Small intestine (tissue), 7 donors: ENCODE measurements at regions not wholly inside any gene's neighbourhood (a gene's known extent, or its start where the extent isn't known, plus 50 kb on each side); places are given as distances from the start of the nearest gene placed in this dataset.
A peak's percentile ranks its signal among the peaks of the same experiment; 100 is the strongest.

Experiments
- DNase-seq, 2 donors: peaks; one replicate each; pipeline versions ENCODE4 v3.0.0 to v3.0.0-alpha.2; 2013
- FAIRE-seq: peaks from 2 replicates; lab custom pipeline; 2012; peaks lifted over from hg19 to GRCh38; lab: Jason Lieb, UNC
- H3K27ac ChIP-seq, 3 donors: one replicate each; pipeline ENCODE4 v1.5.1; 2013; ENCODE audit warnings: low read length in 2 of 3, mild to moderate bottlenecking in 2 of 3, control low read depth in 1 of 3, inconsistent platforms in 1 of 3, low read depth in 1 of 3, moderate library complexity in 1 of 3
- H3K27me3 ChIP-seq, 3 donors: one replicate each; pipeline ENCODE4 v1.6.1; 2013; ENCODE audit warnings: low read length in 3 of 3, inconsistent platforms in 1 of 3; ENCODE audit not compliant: control insufficient read depth in 3 of 3, insufficient read depth in 3 of 3
- H3K36me3 ChIP-seq, 3 donors: one replicate each; pipeline ENCODE4 v1.6.1; 2013; ENCODE audit warnings: low read length in 3 of 3, inconsistent platforms in 1 of 3, low read depth in 1 of 3, mild to moderate bottlenecking in 1 of 3, moderate library complexity in 1 of 3; ENCODE audit not compliant: control insufficient read depth in 3 of 3, insufficient read depth in 2 of 3
- H3K4me1 ChIP-seq, 3 donors: one replicate each; pipeline ENCODE4 v1.6.1; 2013; ENCODE audit warnings: low read length in 2 of 3, inconsistent platforms in 1 of 3, low read depth in 1 of 3, mild to moderate bottlenecking in 1 of 3, moderate library complexity in 1 of 3; ENCODE audit not compliant: control insufficient read depth in 3 of 3, insufficient read depth in 2 of 3
- H3K4me3 ChIP-seq, 3 donors: one replicate each; pipeline ENCODE4 v1.5.1; 2013; ENCODE audit warnings: low read length in 3 of 3, control low read depth in 1 of 3, inconsistent platforms in 1 of 3, low read depth in 1 of 3, mild to moderate bottlenecking in 1 of 3, moderate library complexity in 1 of 3
- H3K9me3 ChIP-seq, 2 donors: one replicate each; pipeline ENCODE4 v1.6.1; 2013; ENCODE audit warnings: low read depth in 1 of 2, low read length in 1 of 2; ENCODE audit not compliant: control insufficient read depth in 2 of 2, insufficient read depth in 1 of 2
- WGBS, 3 donors: extraction: QIAGEN DNeasy Blood & Tissue Kit; methylation state at CpG; one replicate each; pipeline ENCODE4 v1.1.7; 2013; 5-methylcytosine and 5-hydroxymethylcytosine counted together
- donor health status: healthy with polysubstance abuse.
- donor health status: control.
- donor health status: control.
- donor health status: Bipolar disorder and iron deficiency.
- donor health status: healthy.

DNA sequence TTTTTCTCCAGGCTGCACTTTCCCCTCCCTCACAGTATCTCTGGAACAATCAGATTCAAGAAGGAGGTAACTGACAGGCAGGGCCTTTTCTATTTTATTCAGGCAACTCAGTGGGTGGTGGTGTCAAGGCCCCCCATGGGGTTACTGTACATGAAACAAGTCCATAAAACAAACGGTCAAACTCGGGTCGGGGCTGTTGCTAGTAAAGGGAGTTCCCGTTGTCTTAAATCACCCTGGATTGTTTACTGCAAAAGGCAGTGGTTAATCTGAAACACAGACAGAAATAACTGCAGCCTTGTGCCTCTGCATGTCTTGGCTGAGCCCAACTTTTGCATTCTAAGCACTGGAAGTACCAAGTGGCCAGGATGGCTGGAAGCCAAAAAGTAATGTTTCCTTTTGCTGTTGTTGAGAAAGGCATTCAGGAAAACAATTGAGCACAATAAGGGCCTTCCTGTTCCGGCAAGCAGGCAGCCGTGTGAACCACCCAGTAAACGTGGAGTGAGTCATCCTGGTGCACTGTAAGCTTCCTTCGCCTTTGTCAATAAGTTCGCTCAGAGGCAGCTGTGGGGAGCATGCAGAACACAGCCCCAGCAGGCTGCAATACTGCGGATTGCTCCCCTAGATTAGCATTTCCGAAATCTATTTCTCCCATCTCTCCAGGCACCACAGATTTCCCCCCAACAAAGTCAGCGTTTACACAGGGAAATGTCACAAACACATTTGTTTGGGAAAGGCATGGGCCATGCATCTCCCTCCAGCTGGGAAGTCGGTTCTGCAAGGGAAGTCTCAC lies 149.6 kb downstream of the IRS1 start:
- Histone ChIP-seq H3K27ac (peak overlapping the region; percentile 50 to 86 (median 57)), H3K9me3 (peaks cover 0 to 13% of the 10 kb centered on the region in 2 donors), H3K27me3 (no peaks in the 10 kb centered on the region), H3K36me3 (no peaks in the 10 kb centered on the region), H3K4me1 (peaks cover 0 to 26% (median 6%) of the 10 kb centered on the region in 3 donors), H3K4me3 (no peak overlapping the region)
- DNase-seq (peak; percentile 73 to 92), FAIRE-seq (no peak)
- 4 to 11% (median 8%) methylated on average over 13 of the region's 13 CpGs for WGBS, 3 donors

DNA sequence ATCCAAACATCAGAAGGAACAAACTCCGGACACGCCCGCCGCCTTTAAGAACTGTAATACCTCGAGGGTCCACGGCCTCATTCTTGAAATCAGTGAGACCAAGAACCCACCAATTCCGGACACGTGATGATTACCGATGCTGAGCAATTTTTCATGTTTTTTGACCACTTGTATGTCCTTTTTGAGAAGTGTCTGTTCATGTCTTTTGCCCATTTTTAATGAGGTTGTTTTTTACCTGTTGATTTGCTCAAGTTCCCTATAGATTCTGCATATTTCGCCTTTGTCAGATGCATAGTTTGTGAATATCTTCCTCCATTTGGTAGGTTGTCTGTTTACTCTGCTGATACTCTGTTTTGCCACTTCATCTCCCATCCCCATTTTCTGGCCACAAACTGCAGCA lies 150.4 kb downstream of the IRS1 start:
- FAIRE-seq (no peak), DNase-seq (no peak)
- 97 to 99% (median 97%) methylated on average over 10 of the region's 10 CpGs for WGBS, 3 donors
- no peaks in the 10 kb centered on the region for H3K36me3 ChIP-seq
- H3K27ac ChIP-seq = peak overlapping the region in 1 of 3 donors; percentile 86
- peaks cover 0 to 13% of the 10 kb centered on the region in 2 donors for H3K9me3 ChIP-seq
- H3K27me3 ChIP-seq = no peaks in the 10 kb centered on the region
- no peak overlapping the region for H3K4me3 ChIP-seq
- H3K4me1 ChIP-seq = peaks cover 0 to 26% (median 6%) of the 10 kb centered on the region in 3 donors

DNA sequence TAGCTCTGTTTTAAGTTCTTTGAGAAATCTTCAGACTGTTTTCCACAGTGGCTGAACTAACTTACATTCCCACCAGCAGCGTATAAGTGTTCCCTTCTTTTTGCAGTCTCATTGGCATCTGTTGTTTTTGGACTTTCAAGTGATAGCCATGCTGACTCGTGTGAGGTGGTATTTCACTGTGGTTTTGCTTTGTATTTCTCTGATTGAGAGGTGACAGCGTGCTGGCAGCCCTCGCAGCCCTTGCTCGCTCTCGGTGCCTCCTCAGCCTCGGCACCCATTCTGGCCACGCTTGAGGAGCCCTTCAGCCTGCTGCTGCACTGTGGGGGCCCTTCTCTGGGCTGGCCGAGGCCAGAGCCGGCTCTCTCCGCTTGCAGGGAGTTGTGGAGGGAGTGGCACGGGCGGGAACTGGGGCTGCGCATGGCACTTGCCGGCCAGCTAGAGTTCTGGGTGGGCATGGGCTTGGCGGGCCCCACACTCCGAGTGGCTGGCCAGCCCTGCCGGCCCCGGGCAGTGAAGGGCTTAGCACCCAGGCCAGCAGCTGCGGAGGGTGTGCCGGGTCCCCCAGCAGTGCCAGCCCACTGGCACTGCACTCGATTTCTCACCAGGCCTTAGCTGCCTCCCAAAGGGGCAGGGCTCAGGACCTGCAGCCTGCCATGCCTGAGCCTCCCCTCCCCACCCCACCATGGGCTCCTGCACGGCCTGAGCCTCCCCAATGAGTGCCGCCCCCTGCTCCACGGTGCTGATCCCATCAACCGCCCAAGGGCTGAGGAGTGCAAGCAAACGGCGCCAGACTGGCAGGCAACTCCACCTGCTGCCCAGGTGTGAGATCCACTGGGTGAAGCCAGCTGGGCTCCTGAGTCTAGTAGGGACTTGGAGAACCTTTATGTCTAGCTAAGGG lies 151.8 kb downstream of the IRS1 start:
- Histone ChIP-seq H3K27ac (no peak overlapping the region), H3K27me3 (no peaks in the 10 kb centered on the region), H3K36me3 (no peaks in the 10 kb centered on the region), H3K4me1 (peaks cover 0 to 23% (median 6%) of the 10 kb centered on the region in 3 donors), H3K9me3 (peaks cover 0 to 13% of the 10 kb centered on the region in 2 donors), H3K4me3 (no peak overlapping the region)
- FAIRE-seq (no peak), DNase-seq (no peak)
- WGBS, 3 donors = 81 to 90% (median 84%) methylated on average over 27 to 28 of the region's 28 CpGs

- Histone ChIP-seq H3K36me3 (no peaks in the 10 kb centered on the region), H3K27me3 (no peaks in the 10 kb centered on the region), H3K27ac (no peak overlapping the region), H3K4me1 (peaks cover 0 to under 1% (median 0%) of the 10 kb centered on the region in 3 donors), H3K9me3 (peaks cover 0 to 17% of the 10 kb centered on the region in 2 donors), H3K4me3 (no peak overlapping the region)
- 48 to 80% (median 74%) methylated on average over 6 of the region's 6 CpGs for WGBS, 3 donors
- FAIRE-seq (no peak), DNase-seq (no peak)
Observed at GRCh38 chr2:226644399-226644865, 155.2 kb downstream of the IRS1 start.

GRCh38 chr2:226643946-226644282 lies 155.7 kb downstream of the IRS1 start:
- 68 to 86% (median 78%) methylated on average over 5 of the region's 5 CpGs for WGBS, 3 donors
- FAIRE-seq = no peak
- H3K4me3 ChIP-seq = no peak overlapping the region

DNA sequence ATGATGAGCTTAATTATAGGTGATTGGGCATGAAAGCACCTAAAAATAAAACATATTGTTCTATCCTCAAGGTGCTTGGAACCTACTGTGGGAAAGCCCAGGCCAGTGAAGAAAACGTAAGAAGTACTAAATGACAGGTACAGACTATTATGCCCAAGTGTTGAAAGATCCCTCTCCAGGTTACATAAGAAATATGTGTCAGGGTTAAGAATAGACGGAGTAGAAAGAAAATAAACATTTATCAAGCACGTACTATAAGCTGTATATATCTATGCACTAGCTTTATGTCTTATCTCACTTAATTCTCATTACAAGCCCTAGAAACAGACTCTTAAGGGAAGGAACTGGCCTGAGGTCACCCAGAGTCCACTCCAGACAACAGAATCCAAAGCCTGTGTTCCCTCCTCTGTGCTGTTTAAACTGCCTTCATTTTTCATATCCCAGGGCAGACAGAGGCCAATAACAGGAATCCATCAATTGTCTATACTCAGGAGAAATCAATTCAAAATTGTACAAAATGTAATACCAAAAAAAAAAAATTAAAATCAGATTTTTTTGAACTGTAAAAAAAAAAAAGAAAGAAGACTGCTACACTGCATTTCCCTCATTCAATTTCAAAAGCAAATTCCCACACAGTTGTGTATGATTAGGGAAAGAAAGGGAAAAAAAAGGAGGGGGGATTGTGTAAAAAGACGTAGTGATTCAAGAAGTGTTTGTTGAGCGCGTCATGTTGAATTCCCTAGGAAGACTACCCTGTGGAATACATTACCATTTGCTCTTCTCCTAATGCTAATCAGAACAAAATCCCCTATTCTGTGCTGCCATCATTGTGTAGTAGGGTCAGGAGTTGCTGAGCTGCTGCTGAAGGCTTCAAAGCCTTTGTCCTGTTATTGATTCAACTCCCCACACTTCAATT lies 156.3 kb downstream of the IRS1 start:
- Histone ChIP-seq H3K27me3 (no peaks in the 10 kb centered on the region), H3K4me3 (no peak overlapping the region), H3K4me1 (no peaks in the 10 kb centered on the region), H3K36me3 (no peaks in the 10 kb centered on the region), H3K9me3 (peaks cover 0 to 9% of the 10 kb centered on the region in 2 donors), H3K27ac (no peak overlapping the region)
- DNase-seq (no peak), FAIRE-seq (no peak)
- WGBS, 3 donors = 84 to 90% (median 84%) methylated on average over 6 of the region's 6 CpGs

More at GRCh38 chr2:226643946-226644282, 155.7 kb downstream of the IRS1 start:
- no peaks in the 10 kb centered on the region for H3K36me3 ChIP-seq
- H3K27ac ChIP-seq = no peak overlapping the region
- no peak for DNase-seq
- no peaks in the 10 kb centered on the region for H3K27me3 ChIP-seq
- H3K4me1 ChIP-seq = no peaks in the 10 kb centered on the region
- H3K9me3 ChIP-seq = peaks cover 0 to 11% of the 10 kb centered on the region in 2 donors

GRCh38 chr2:226641008-226641407 lies 158.6 kb downstream of the IRS1 start:
- no peaks in the 10 kb centered on the region for H3K4me1 ChIP-seq
- H3K4me3 ChIP-seq = no peak overlapping the region
- no peak overlapping the region for H3K27ac ChIP-seq
- H3K27me3 ChIP-seq = no peaks in the 10 kb centered on the region
- WGBS, 3 donors = 73 to 80% (median 79%) methylated on average over 1 of the region's 1 CpG
- FAIRE-seq (no peak), DNase-seq (no peak)
- peaks cover 0 to 9% of the 10 kb centered on the region in 2 donors for H3K9me3 ChIP-seq
- H3K36me3 ChIP-seq = no peaks in the 10 kb centered on the region
